EL (cell line): ENCODE measurements at regions not wholly inside any gene's neighbourhood (a gene's known extent, or its start where the extent isn't known, plus 50 kb on each side); places are given as distances from the start of the nearest gene placed in this dataset.

ENCODE experiments used
- DNase-seq: peaks from one replicate; pipeline ENCODE4 v3.0.0-alpha.2; 2016

GRCh38 chr4:149296503-149296902 is 519.1 kb downstream of the IQCM start:
- no peak for DNase-seq

DNA sequence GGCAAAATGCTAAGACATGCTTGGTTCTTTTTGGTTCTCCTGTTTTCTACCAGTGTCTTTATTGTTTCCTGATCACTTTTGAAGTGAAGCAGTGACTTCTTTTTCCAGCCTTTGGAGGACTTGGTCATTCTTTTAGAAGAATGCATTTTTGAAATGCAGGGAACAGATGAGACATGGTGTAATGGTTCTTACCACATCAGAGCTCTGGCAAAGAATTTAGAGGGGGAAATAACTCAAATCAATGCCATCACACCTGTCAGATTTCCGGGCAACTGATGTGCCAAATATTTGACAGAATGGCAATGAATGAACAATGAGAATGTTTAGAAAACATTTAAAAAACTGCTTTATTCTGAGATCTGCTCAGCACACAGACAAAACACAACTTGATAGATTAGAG is 519.6 kb downstream of the IQCM start:
- no peak for DNase-seq

GRCh38 chr4:149294601-149295000 is 521.0 kb downstream of the IQCM start:
- DNase-seq: no peak

DNA sequence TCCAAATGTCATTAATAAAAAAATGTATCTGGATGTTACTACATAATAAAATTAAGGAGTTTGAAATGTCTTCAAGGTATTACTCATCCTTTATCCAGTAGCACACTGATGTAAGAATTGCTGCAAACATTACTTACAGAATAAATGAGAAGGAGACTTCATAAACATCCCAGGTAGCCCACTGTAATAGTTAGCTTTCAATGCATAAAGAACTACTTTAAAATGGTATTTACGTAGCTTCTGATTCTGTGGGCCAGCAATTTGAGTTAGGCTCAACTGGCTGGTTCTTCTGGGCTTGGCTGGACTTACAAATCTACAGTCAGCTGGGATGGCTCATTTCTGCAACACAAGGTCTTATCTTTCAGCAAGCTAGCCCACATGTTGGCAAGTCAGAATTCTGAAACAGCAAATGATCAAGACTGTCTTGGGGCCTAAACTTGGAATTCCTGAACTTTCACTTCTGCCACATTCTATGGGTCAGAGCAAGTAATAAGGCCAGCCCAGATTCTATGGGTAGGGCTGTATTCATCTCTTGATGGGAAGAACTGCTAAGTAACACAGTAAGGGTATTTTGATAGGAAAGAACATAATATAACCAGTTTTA is 522.5 kb downstream of the IQCM start:
- DNase-seq: no peak

- no peak for DNase-seq
These were observed 523.1 kb downstream of the IQCM start for GRCh38 chr4:149292425-149293007.

GRCh38 chr4:149291463-149291862 is 524.2 kb downstream of the IQCM start:
- peak; percentile 52 for DNase-seq

- DNase-seq: no peak
These were observed 534.8 kb downstream of the IQCM start for GRCh38 chr4:149280806-149281205.

- no peak for DNase-seq
These were observed 535.9 kb downstream of the IQCM start for GRCh38 chr4:149279776-149280175.

DNA sequence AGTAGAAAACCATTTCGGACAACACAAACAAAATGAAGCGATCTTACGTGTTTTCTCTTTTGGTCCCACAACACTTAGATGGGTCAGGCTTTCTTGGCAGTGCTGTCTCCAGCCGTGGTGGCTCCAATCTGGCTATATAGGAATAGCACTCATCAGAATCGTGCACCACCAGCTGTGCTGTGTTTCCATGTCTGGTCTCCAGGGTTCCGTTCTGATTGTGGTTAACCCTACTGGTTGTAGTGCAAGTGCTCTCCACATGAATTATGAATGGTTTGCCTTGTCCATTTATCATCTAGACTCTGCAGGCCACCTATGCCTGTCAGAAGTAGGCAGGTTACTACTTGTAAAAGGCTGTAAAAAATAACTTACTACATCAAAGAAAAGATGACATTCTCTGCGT is 536.3 kb downstream of the IQCM start:
- DNase-seq: no peak

- no peak for DNase-seq
These were observed 537.9 kb downstream of the IQCM start for GRCh38 chr4:149277705-149278104.

DNA sequence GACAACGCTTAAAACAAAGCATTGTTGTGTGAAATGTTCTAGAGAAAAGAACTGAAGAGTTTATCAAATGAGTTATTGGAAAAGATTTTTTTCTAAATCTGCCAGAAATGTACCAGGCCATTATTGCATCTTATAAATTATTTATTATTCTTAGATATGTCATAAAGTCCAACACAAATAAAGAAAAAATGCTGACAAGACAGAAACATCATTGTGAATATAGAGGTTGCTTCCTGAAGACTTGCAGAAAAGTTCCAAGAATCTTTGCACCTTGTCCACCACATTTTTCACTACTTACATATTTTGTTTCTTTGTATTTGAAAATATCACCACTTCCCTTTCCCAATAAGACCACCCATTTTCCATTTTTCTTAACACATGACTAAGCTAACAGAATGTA is 545.8 kb downstream of the IQCM start:
- no peak for DNase-seq

GRCh38 chr4:149266301-149266700 is 549.3 kb downstream of the IQCM start:
- DNase-seq: no peak

GRCh38 chr4:149265645-149266044 is 550.0 kb downstream of the IQCM start:
- DNase-seq: no peak

DNA sequence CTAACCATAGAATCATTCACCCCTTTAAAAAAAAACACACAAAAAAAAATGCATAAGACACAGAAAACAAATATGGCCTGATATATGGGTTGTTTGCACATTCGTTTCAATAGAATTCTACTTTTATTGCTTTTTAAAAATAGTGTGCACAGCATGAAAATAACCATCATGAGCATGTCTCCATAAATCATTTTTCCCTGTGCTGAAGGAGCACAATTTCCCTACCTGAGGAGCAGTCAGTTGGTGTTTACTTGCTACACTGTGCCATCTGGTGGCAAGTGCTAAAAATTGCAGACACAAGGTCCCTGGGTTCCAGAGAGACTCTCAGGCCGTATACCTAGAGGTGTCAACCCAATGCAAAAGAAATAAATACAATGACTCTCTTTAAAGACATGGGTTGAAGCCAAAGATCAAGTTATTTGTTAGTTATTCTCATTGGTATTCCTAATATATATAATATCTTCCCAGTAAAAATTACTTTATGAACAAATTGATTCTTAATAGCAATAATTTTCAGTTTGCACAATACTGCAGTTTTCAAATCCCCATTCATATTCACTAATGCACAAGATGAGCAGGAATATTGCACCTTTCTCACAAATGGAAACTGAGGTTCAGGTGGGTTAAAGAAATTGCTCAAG is 551.4 kb downstream of the IQCM start:
- DNase-seq: peak; percentile 60

- no peak for DNase-seq
These were observed 567.4 kb downstream of the IQCM start for GRCh38 chr4:149248191-149248764.

DNA sequence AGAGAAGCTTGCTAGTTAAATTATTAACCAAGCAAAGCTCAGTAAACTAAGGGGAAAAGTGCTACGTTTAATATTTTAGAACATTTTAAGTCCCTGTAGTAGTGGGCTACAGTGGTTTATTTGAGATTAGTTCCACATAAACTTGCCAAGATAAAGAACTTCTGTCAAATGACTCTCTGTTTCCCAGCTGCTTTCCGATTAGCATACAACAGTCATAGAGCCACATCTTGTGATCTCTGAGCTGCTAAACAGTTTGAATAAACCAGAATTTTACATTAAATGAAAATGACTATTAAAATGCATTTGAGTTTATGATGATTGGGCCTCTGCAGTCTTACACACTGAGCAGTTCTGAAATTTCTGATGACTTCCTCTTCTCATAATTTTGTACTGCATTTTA is 568.5 kb downstream of the IQCM start:
- DNase-seq: no peak

DNA sequence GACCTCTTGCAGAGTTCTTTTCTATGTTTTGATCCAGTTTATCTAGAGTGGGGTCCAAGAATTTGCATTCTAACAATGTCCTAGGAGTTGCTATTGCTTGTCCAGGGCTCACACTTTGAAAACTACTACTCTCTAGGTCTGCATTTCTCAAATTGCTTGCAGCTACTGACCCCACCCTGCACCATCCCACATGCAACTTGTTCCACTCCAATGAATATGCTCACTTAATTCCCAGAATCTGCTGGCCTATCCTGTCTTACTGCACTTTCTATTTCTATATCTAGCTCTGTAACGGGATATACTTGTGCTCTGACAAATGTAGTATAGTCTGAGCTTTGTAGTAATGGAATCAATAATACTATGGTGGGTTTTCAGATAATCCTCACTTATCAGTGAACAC is 570.3 kb downstream of the IQCM start:
- DNase-seq: no peak

GRCh38 chr4:149238097-149238496 is 577.5 kb downstream of the IQCM start:
- DNase-seq: no peak

- DNase-seq: no peak
These were observed 580.8 kb downstream of the IQCM start for GRCh38 chr4:149234798-149235197.

- peak; percentile 68 for DNase-seq
These were observed 592.0 kb downstream of the IQCM start for GRCh38 chr4:149223659-149224058.

GRCh38 chr4:149218672-149219071 is 597.0 kb downstream of the IQCM start:
- DNase-seq: no peak

DNA sequence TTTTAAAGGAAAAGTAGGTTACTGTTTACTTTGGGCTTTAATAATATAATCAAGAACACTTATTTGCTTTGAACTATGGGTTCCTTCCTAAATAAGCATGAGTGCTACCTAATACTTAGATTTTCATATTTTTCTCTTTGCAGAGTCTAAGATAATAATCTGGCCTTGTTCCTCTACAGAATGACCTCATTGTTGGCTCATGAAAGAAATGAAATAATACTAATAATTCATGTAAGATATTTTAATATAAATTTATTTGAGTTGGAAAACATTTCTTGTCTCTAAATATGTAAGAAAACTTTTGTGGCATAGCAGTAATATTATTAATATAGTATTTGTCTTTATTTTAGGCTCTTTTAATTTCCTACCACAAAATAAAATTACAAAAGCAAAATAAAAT is 601.3 kb downstream of the IQCM start:
- no peak for DNase-seq

DNA sequence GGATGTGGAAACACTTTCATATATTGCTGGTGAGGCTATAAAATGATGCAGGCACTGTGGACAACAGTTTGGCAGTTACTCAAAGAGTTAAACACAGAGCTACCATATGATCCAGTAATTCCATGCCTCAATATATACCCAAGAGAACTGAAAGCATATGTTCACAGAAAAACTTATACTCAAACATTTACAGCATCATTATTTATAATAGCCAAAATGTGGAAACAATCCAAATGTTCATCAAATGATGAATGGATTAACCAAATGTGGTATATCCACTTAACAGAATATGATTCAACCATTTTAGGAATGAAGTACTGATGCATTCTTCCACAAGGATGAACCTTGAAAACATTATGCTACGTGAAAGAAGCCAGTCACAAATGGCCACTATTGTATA is 603.8 kb downstream of the IQCM start:
- DNase-seq: no peak

DNA sequence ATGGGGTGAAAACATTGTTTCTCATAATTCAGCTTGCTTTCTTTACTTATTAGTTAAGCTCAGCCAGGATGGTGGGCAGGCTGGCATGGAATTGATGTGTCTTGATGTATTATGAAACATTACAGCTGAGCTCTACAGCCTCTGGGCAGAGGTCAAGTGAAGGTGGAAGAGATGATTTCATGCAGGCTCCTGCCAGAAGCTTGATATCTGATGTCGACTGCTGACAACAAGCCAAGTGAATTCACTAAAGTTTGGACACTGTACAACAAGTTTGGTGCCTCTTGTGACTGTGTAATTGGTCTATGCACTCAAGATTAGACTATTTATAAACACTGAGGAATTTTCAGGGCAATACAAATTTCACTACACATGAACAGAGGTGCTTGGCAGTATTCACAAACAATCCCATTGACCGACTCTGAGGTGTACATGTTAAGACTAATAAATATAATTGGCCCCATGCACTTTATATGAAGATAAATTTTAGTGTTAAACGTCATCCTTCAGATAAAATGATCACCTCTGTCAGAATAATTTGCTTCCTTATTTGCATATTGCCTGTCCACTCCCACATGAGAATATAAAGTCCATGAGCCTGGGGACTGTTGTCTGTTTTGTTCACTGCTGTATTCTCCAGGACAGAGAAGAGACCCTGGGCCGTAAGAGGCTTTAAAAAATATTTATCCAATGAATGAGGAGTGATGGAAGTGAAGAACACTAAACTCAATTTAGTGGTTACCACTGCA is 612.2 kb downstream of the IQCM start:
- peak; percentile 12 for DNase-seq
